Mesenchymal stem cell (in vitro differentiated cells and primary cell): ENCODE measurements at regions not wholly inside any gene's neighbourhood (a gene's known extent, or its start where the extent isn't known, plus 50 kb on each side); places are given as distances from the start of the nearest gene placed in this dataset.

Experiments used
- DNase-seq: peaks from one replicate; pipeline ENCODE4 v3.0.0-alpha.2; 2013
- H2AFZ ChIP-seq: one replicate; pipeline ENCODE4 v1.6.1; 2013; ENCODE audit warnings: low read depth, mild to moderate bottlenecking, control low read depth, inconsistent platforms, low read length, moderate library complexity
- H2AK5ac ChIP-seq: 2 replicates; pipeline ENCODE4 v1.6.1; 2013; ENCODE audit warnings: low read length, moderate library complexity, mild to moderate bottlenecking, inconsistent platforms; ENCODE audit not compliant: severe bottlenecking
- H2BK120ac ChIP-seq: one replicate; pipeline ENCODE4 v1.6.1; 2013; ENCODE audit warnings: low read depth, mild to moderate bottlenecking, inconsistent platforms, low read length, moderate library complexity
- H2BK12ac ChIP-seq, 2 experiments: one replicate each; pipeline ENCODE4 v1.6.1; 2013; ENCODE audit warnings: inconsistent platforms in 2 of 2, low read length in 2 of 2, mild to moderate bottlenecking in 2 of 2, moderate library complexity in 2 of 2, control low read depth in 1 of 2
- H2BK15ac ChIP-seq: one replicate; pipeline ENCODE4 v1.6.1; 2013; ENCODE audit warnings: mild to moderate bottlenecking, low read depth, inconsistent platforms; ENCODE audit not compliant: poor library complexity, severe bottlenecking
- H2BK5ac ChIP-seq: 2 replicates; pipeline ENCODE4 v1.6.1; 2013; ENCODE audit warnings: low read depth, mild to moderate bottlenecking, low read length, control low read depth, inconsistent platforms; ENCODE audit not compliant: poor library complexity, severe bottlenecking
- H3K14ac ChIP-seq, 2 experiments: one replicate each; pipeline ENCODE4 v1.6.1; 2013; ENCODE audit warnings: inconsistent platforms in 2 of 2, low read length in 2 of 2, control low read depth in 1 of 2, mild to moderate bottlenecking in 1 of 2, moderate library complexity in 1 of 2
- H3K18ac ChIP-seq, 2 experiments: one replicate each; pipeline ENCODE4 v1.6.1; 2013; ENCODE audit warnings: inconsistent platforms in 2 of 2, low read length in 2 of 2, control low read depth in 1 of 2, low read depth in 1 of 2, mild to moderate bottlenecking in 1 of 2
- H3K23ac ChIP-seq, 2 experiments: one replicate each; pipeline ENCODE4 v1.6.1; 2013; ENCODE audit warnings: inconsistent platforms in 2 of 2, low read length in 2 of 2, mild to moderate bottlenecking in 2 of 2, moderate library complexity in 2 of 2, control low read depth in 1 of 2
- H3K27ac ChIP-seq: 2 replicates; pipeline ENCODE4 v1.5.1; 2013; ENCODE audit warnings: mild to moderate bottlenecking, moderate library complexity, low read length, control low read depth, inconsistent platforms; ENCODE audit not compliant: poor library complexity, severe bottlenecking
- H3K27me3 ChIP-seq, 2 experiments: 2 replicates each; pipeline versions ENCODE4 v1.6.1 to v1.7.0; 2013; ENCODE audit warnings: low read length in 2 of 2, mild to moderate bottlenecking in 2 of 2, moderate library complexity in 2 of 2, control low read depth in 1 of 2, inconsistent platforms in 1 of 2; ENCODE audit not compliant: control insufficient read depth in 1 of 2, insufficient read depth in 1 of 2
- H3K36me3 ChIP-seq, 2 experiments: 2 replicates each; pipeline versions ENCODE4 v1.6.1 to v1.7.0; 2013; ENCODE audit warnings: low read length in 2 of 2, control low read depth in 1 of 2, inconsistent platforms in 1 of 2, low read depth in 1 of 2, mild to moderate bottlenecking in 1 of 2; ENCODE audit not compliant: insufficient read depth in 2 of 2, control insufficient read depth in 1 of 2
- H3K4ac ChIP-seq, 2 experiments: one replicate each; pipeline ENCODE4 v1.6.1; 2013; ENCODE audit warnings: inconsistent platforms in 2 of 2, low read length in 2 of 2, mild to moderate bottlenecking in 2 of 2, moderate library complexity in 2 of 2, control low read depth in 1 of 2, low read depth in 1 of 2
- H3K4me1 ChIP-seq: 2 replicates; pipeline ENCODE4 v1.6.1; 2013; ENCODE audit warnings: low read depth, low read length, control low read depth; ENCODE audit not compliant: control insufficient read depth, insufficient read depth
- H3K4me2 ChIP-seq: 2 replicates; pipeline ENCODE4 v1.6.1; 2013; ENCODE audit warnings: low read length, mild to moderate bottlenecking, inconsistent platforms; ENCODE audit not compliant: poor library complexity, severe bottlenecking
- H3K4me3 ChIP-seq, 2 experiments: 2 replicates each; pipeline versions ENCODE4 v1.5.1 to v1.7.0; 2013; ENCODE audit warnings: low read length in 2 of 2, mild to moderate bottlenecking in 2 of 2, control low read depth in 1 of 2, low read depth in 1 of 2; ENCODE audit not compliant: insufficient read depth in 1 of 2
- H3K79me1 ChIP-seq: replicated peaks from 2 replicates; pipeline ENCODE4 v1.6.1; 2013; ENCODE audit warnings: mild to moderate bottlenecking, control low read depth, low read length, inconsistent platforms; ENCODE audit not compliant: poor library complexity, severe bottlenecking
- H3K9ac ChIP-seq: 2 replicates; pipeline ENCODE4 v1.7.0; 2013; ENCODE audit warnings: mild to moderate bottlenecking, low read length, moderate library complexity
- H3K9me3 ChIP-seq: 2 replicates; pipeline ENCODE4 v1.7.0; 2013; ENCODE audit warnings: mild to moderate bottlenecking, low read length; ENCODE audit not compliant: control insufficient read depth
- H4K8ac ChIP-seq: one replicate; pipeline ENCODE4 v1.6.1; 2013; ENCODE audit warnings: inconsistent platforms, mild to moderate bottlenecking, low read length, moderate library complexity
- H4K91ac ChIP-seq: one replicate; pipeline ENCODE4 v1.6.1; 2013; ENCODE audit warnings: mild to moderate bottlenecking, low read length, inconsistent platforms
- WGBS: methylation state at CpG from one replicate; pipeline ENCODE4 v1.1.7; 2013; ENCODE audit warnings: mixed read lengths; 5-methylcytosine and 5-hydroxymethylcytosine counted together

DNA sequence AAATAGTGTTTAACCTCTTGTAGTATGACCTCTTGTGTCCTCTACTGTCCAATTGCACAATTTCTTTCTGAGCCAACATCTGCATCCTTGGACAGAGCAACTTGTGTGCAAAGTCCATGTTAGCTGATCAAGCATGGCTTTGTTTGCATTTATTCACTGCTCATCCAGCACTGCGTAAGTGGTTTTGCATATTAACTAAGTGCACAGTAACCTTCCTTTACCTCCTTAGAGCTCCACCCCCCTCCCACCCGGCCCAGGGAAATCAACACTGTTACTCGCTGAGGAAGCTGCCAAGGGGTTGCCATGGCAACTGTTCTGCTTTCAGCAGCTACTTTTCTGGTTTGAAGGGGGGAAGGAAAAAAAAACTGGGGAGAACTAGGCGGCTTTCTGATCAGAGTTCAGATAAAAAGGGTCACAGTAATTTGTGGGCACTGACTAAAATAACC is 153.5 kb upstream of the KLF12 start:
- H3K27me3 ChIP-seq = no peaks in the 10 kb centered on the region
- no peak overlapping the region for H2BK12ac ChIP-seq
- no peak overlapping the region for H3K18ac ChIP-seq
- no peaks in the 10 kb centered on the region for H3K36me3 ChIP-seq
- H3K9me3 ChIP-seq = no peaks in the 10 kb centered on the region
- no peak overlapping the region for H3K27ac ChIP-seq
- H3K4ac ChIP-seq = no peak overlapping the region
- no peak overlapping the region for H2AK5ac ChIP-seq
- peak; percentile 62 for DNase-seq
- no peaks in the 10 kb centered on the region for H3K79me1 ChIP-seq
- peak overlapping the region; percentile 73 for H3K9ac ChIP-seq
- H3K4me2 ChIP-seq = no peak overlapping the region
- H4K8ac ChIP-seq = no peak overlapping the region
- peak overlapping the region in 1 of 2 experiments; percentile 54 for H3K4me3 ChIP-seq
- no peak overlapping the region for H3K14ac ChIP-seq
- H2BK15ac ChIP-seq = no peak overlapping the region
- H3K4me1 ChIP-seq = peaks cover 3% of the 10 kb centered on the region
- no peak overlapping the region for H4K91ac ChIP-seq
- H3K23ac ChIP-seq = no peak overlapping the region
- 32% methylated on average over 4 of the region's 4 CpGs for WGBS
- no peak overlapping the region for H2AFZ ChIP-seq
- no peak overlapping the region for H2BK5ac ChIP-seq
- no peak overlapping the region for H2BK120ac ChIP-seq

DNA sequence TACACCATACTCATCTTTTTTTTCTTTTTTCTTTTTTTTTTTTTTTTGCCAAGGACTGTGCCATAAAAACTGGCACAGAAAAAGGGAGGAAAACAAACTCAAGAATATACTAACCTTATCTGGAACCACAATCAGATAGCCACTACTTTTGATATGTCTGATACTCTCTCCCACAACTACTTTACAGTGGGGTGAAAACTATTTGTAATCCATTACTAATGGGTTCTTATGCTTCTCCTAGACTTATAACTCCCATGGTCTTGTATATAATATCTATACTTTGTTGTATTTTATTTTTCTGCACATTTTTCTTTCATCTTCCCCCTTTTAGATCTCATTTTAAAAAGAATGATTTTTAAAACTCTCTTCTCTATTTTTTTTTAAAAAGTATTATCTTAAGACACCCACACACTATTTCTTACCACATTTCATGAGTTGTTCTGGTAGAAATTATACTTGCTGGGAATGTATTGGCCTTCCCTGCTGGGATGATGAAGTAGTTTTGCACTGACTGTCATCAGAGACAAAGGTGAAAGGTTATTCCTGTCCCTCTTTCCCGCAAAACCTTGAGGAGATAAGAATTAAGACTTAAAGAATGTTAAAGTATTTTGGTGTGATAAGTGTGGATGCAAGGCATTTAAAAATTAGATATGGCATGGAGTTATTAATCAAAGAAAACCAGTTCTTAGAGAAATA is 146.7 kb upstream of the KLF12 start:
- Histone ChIP-seq H3K18ac (no peak overlapping the region), H2AK5ac (no peak overlapping the region), H4K8ac (no peak overlapping the region), H3K14ac (no peak overlapping the region), H2BK120ac (no peak overlapping the region), H2BK15ac (no peak overlapping the region), H3K4me1 (no peaks in the 10 kb centered on the region), H2AFZ (no peak overlapping the region), H3K79me1 (no peaks in the 10 kb centered on the region), H3K27ac (no peak overlapping the region), H2BK12ac (no peak overlapping the region), H3K27me3 (no peaks in the 10 kb centered on the region), H3K4me3 (no peak overlapping the region), H3K4ac (no peak overlapping the region), H3K4me2 (no peak overlapping the region), H3K23ac (no peak overlapping the region), H3K9me3 (no peaks in the 10 kb centered on the region), H2BK5ac (no peak overlapping the region), H3K36me3 (no peaks in the 10 kb centered on the region), H3K9ac (no peak overlapping the region), H4K91ac (no peak overlapping the region)
- no peak for DNase-seq
- 88% methylated on average over 1 of the region's 1 CpG for WGBS

DNA sequence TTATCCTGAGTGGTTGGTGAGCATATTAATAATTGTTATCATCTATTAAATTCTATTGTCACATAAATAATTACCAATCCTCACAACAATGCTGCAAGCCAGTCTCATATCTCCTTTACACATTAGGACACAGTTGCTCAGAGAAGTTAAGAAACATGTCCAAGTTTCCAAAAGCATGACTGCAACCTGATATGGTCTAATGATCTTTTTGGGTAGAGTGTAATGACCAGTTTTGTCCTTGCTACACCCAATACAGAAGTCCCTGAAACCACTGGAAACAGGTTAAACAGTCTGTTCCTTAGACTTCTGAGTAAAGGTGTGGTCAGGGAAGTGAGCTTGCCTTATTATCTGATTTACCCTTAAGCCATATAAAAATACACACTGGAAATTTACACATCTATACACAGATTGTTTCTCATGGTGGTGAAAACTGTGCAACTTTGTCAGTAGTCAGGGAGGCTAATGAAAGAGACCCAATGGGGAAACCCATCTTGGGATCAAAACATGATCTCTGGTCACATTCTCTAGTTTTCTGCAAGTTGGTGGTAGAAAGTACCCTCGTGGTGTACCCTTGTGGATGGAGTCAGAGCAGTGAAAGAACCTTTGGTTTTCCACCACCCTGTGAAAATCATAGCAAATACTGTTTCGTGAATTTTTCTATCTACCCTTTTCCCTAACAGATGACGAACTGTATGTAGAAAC is 146.0 kb upstream of the KLF12 start:
- no peak overlapping the region for H3K18ac ChIP-seq
- H4K91ac ChIP-seq = no peak overlapping the region
- no peak overlapping the region for H3K4me3 ChIP-seq
- H3K9me3 ChIP-seq = no peaks in the 10 kb centered on the region
- H3K23ac ChIP-seq = no peak overlapping the region
- no peak for DNase-seq
- H2BK15ac ChIP-seq = no peak overlapping the region
- no peak overlapping the region for H2BK5ac ChIP-seq
- H3K14ac ChIP-seq = no peak overlapping the region
- no peak overlapping the region for H4K8ac ChIP-seq
- no peak overlapping the region for H2AFZ ChIP-seq
- no peaks in the 10 kb centered on the region for H3K79me1 ChIP-seq
- H3K4me2 ChIP-seq = no peak overlapping the region
- no peaks in the 10 kb centered on the region for H3K4me1 ChIP-seq
- no peak overlapping the region for H2BK12ac ChIP-seq
- H3K9ac ChIP-seq = no peak overlapping the region
- 94% methylated on average over 3 of the region's 3 CpGs for WGBS
- no peaks in the 10 kb centered on the region for H3K36me3 ChIP-seq
- no peak overlapping the region for H3K27ac ChIP-seq
- H3K4ac ChIP-seq = no peak overlapping the region
- H3K27me3 ChIP-seq = no peaks in the 10 kb centered on the region
- H2BK120ac ChIP-seq = no peak overlapping the region
- H2AK5ac ChIP-seq = no peak overlapping the region

DNA sequence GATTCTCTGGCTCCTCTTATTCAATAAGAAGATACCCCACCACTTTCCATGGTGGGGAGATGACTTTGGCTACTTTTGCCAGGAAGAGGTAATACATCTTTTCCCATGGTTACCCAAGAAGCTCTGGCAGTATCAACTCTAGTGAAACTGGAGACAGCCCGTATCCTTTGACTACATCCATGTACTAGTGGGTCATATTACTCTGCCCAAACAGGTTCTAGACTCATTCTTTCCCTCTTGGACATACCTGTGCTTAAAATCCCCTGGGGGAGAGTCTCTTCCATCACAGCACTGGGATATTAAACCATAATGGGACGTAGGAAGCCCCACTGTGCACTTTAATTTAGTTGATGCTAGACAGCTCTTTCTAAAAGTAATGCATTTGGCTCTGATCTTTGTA is 144.7 kb upstream of the KLF12 start:
- H2BK12ac ChIP-seq = no peak overlapping the region
- no peak overlapping the region for H3K9ac ChIP-seq
- no peak overlapping the region for H4K8ac ChIP-seq
- no peak overlapping the region for H3K23ac ChIP-seq
- no peak overlapping the region for H3K4me3 ChIP-seq
- no peak overlapping the region for H2BK5ac ChIP-seq
- no peak overlapping the region for H2BK15ac ChIP-seq
- no peak overlapping the region for H3K18ac ChIP-seq
- H3K4me2 ChIP-seq = no peak overlapping the region
- DNase-seq = no peak
- H3K27ac ChIP-seq = no peak overlapping the region
- no peaks in the 10 kb centered on the region for H3K9me3 ChIP-seq
- no peak overlapping the region for H3K4ac ChIP-seq
- H2BK120ac ChIP-seq = no peak overlapping the region
- no peaks in the 10 kb centered on the region for H3K4me1 ChIP-seq
- WGBS = 97% methylated on average over 1 of the region's 2 CpGs
- no peak overlapping the region for H3K14ac ChIP-seq
- no peak overlapping the region for H2AK5ac ChIP-seq
- no peak overlapping the region for H2AFZ ChIP-seq
- no peaks in the 10 kb centered on the region for H3K27me3 ChIP-seq
- H3K36me3 ChIP-seq = no peaks in the 10 kb centered on the region
- H4K91ac ChIP-seq = no peak overlapping the region
- H3K79me1 ChIP-seq = no peaks in the 10 kb centered on the region
